Stomach (tissue), 4 donors: ENCODE measurements at regions not wholly inside any gene's neighbourhood (a gene's known extent, or its start where the extent isn't known, plus 50 kb on each side); places are given as distances from the start of the nearest gene placed in this dataset.

Source experiments
- EP300 ChIP-seq: sonication (generic); formaldehyde crosslinking; IDR thresholded peaks from one replicate; pipeline ENCODE4 v1.6.1; 2017; ENCODE audit warnings: antibody characterized with exemption
- POLR2A ChIP-seq, 4 donors: fragments of 450-650 bp; IDR thresholded peaks; one replicate each; pipeline ENCODE4 v1.6.1; 2016; ENCODE audit warnings: antibody characterized with exemption in 4 of 4, control low read depth in 2 of 4, mild to moderate bottlenecking in 1 of 4, moderate library complexity in 1 of 4
- POLR2AphosphoS5 ChIP-seq, 3 donors: sonication (generic); formaldehyde crosslinking; IDR thresholded peaks; one replicate each; pipeline ENCODE4 v1.6.1; 2016; ENCODE audit warnings: antibody characterized with exemption in 3 of 3

DNA sequence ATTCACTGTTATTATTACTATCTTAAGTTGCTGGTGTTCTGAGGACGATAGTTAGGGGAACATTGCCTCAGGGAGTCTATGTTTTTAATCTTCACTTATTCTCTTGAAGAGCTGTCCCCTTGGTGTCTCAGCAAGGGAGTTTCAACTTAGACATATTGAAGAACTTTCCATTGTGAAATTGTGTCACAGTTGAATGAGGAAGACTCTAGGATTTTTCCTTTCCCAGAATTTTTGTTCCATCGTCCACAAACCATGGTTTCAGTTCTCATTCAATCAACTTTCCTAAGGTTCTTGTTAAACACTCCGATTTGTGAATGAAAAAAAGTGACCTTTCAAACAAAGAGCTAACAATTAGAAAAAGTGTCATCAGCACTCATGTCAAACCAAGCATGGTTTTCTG, 128.3 kb downstream of the GATA3 start:
- no peak for TF ChIP-seq POLR2AphosphoS5 (IDR thresholded peaks at IDR 0.05)
- no peak for TF ChIP-seq EP300
- no peak for TF ChIP-seq POLR2A (IDR thresholded peaks at IDR 0.05)
